Vagina (tissue), 2 donors: ENCODE measurements at regions not wholly inside any gene's neighbourhood (a gene's known extent, or its start where the extent isn't known, plus 50 kb on each side); places are given as distances from the start of the nearest gene placed in this dataset.

Experiments
- POLR2A ChIP-seq, 2 donors: fragments of 450-650 bp; IDR thresholded peaks; one replicate each; pipeline ENCODE4 v1.6.1; 2017; ENCODE audit warnings: antibody characterized with exemption in 2 of 2, mild to moderate bottlenecking in 2 of 2, moderate library complexity in 2 of 2
- POLR2AphosphoS5 ChIP-seq, 2 donors: sonication (generic); formaldehyde crosslinking; IDR thresholded peaks; one replicate each; pipeline ENCODE4 v1.9.0; 2017; ENCODE audit warnings: antibody characterized with exemption in 2 of 2, mild to moderate bottlenecking in 2 of 2, low read depth in 1 of 2; ENCODE audit not compliant: insufficient read depth in 1 of 2
- TF ChIP-seq, protein P1 (sequence below), 3 experiments: fragments of 450-650 bp in 2 of 3; fragments of 200-600 bp in 1 of 3; sonication (generic) in 1 of 3; IDR thresholded peaks; one replicate each; pipeline ENCODE4 v1.5.1; 2017 to 2019; ENCODE audit warnings: antibody characterized with exemption in 3 of 3, mild to moderate bottlenecking in 2 of 3, moderate library complexity in 2 of 3

DNA sequence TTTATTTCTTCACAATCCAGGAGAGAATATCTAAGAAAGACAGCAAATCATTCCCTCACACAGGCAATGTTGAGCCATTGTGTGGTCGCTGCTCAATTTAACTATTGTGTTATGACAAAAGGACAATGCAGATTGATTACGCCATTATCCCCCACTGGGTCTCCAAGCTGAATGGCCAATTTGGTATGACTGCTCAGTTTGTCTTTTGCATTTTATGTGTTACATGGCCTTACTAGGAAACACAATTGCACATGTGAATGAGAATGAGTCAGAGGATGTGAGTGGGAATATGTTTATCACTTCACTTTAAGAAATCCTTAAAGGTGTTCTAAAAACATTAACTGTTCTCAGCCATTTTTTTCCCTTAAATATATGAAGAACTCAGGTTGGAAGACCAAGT, 108.3 kb downstream of the FAM174A start:
- TF ChIP-seq POLR2A (IDR thresholded peaks at IDR 0.05), result no peak
- TF ChIP-seq, protein P1, sequence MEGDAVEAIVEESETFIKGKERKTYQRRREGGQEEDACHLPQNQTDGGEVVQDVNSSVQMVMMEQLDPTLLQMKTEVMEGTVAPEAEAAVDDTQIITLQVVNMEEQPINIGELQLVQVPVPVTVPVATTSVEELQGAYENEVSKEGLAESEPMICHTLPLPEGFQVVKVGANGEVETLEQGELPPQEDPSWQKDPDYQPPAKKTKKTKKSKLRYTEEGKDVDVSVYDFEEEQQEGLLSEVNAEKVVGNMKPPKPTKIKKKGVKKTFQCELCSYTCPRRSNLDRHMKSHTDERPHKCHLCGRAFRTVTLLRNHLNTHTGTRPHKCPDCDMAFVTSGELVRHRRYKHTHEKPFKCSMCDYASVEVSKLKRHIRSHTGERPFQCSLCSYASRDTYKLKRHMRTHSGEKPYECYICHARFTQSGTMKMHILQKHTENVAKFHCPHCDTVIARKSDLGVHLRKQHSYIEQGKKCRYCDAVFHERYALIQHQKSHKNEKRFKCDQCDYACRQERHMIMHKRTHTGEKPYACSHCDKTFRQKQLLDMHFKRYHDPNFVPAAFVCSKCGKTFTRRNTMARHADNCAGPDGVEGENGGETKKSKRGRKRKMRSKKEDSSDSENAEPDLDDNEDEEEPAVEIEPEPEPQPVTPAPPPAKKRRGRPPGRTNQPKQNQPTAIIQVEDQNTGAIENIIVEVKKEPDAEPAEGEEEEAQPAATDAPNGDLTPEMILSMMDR (IDR thresholded peaks at IDR 0.05), result no peak
- no peak for TF ChIP-seq POLR2AphosphoS5 (IDR thresholded peaks at IDR 0.05; ENCODE audit: insufficient read depth in 1 of 2, low read depth in 1 of 2)
